GM12878 (cell line): ENCODE measurements at regions not wholly inside any gene's neighbourhood (a gene's known extent, or its start where the extent isn't known, plus 50 kb on each side); places are given as distances from the start of the nearest gene placed in this dataset.

Source experiments
- ATAC-seq: fragments of 200-7000 bp; cut with Tn5 transposase; 3 replicates; pipeline ENCODE4 v1.9.1; 2020; ENCODE audit warnings: mild to moderate bottlenecking, moderate library complexity
- BruUV-seq: library from RNA; stranded (reverse); fragments of 400-500 nt; replicated peaks from 2 replicates; lab custom pipeline; 2021; lab: Mats Ljungman, UMichigan
- CTCF ChIA-PET: fragments of 300-600 bp; sonication (Branson Sonifier 250); formaldehyde crosslinking; extraction: SDS; loops from one replicate; lab custom pipeline; 2021; ENCODE audit warnings: inconsistent platforms; lab: Yijun Ruan, JAX
- POLR2A ChIA-PET: fragments of 350-600 bp; formaldehyde crosslinking; extraction: SDS; loops from one replicate; lab custom pipeline; 2021; ENCODE audit warnings: inconsistent platforms; lab: Charles Lee
- RAD21 ChIA-PET: fragments of 300-600 bp; sonication (Branson Sonifier 250); formaldehyde crosslinking; loops from one replicate; lab custom pipeline; 2023; ENCODE audit warnings: antibody characterized with exemption; ENCODE audit not compliant: unreplicated experiment; lab: Charles Lee
- SMC1A ChIA-PET: fragments of 300-600 bp; sonication (Branson Sonifier 250); formaldehyde crosslinking; loops from one replicate; lab custom pipeline; 2023; ENCODE audit not compliant: unreplicated experiment, uncharacterized antibody; lab: Charles Lee
- DNase-seq: peaks from one replicate; pipeline ENCODE4 v3.0.0-alpha.2; 2011; ENCODE audit warnings: low read depth, low spot score
- FAIRE-seq: peaks from 3 replicates; lab custom pipeline; 2011; peaks lifted over from hg19 to GRCh38; lab: Jason Lieb, UNC
- H2AFZ ChIP-seq: 2 replicates; pipeline ENCODE4 v1.6.0; 2011; ENCODE audit warnings: low read depth, low read length, control low read depth; ENCODE audit not compliant: control insufficient read depth
- H3K27ac ChIP-seq: 2 replicates; pipeline ENCODE4 v1.5.1; 2011; ENCODE audit warnings: control low read depth; ENCODE audit not compliant: control insufficient read depth, insufficient read depth
- H3K27me3 ChIP-seq, 2 experiments: replicated peaks in 1 of 2; 2 replicates each; pipeline versions ENCODE4 v1.6.0 to v1.6.1; 2011; ENCODE audit warnings: low read length in 1 of 2; ENCODE audit not compliant: control insufficient read depth in 2 of 2, insufficient read depth in 2 of 2
- H3K36me3 ChIP-seq, 2 experiments: 2 replicates each; pipeline ENCODE4 v1.5.1; 2011; ENCODE audit warnings: low read length in 1 of 2; ENCODE audit not compliant: control insufficient read depth in 2 of 2, insufficient read depth in 2 of 2
- H3K4me1 ChIP-seq: 2 replicates; pipeline ENCODE4 v1.6.1; 2011; ENCODE audit warnings: mild to moderate bottlenecking, low read length, moderate library complexity, mixed read lengths; ENCODE audit not compliant: control insufficient read depth, insufficient read depth
- H3K4me2 ChIP-seq: 2 replicates; pipeline ENCODE4 v1.6.0; 2011; ENCODE audit warnings: control low read depth; ENCODE audit not compliant: control insufficient read depth, insufficient read depth
- H3K4me3 ChIP-seq: fragments of 200-600 bp; sonication (generic); 2 replicates; pipeline ENCODE4 v1.5.1; 2016
- H3K79me2 ChIP-seq: 2 replicates; pipeline ENCODE4 v1.6.0; 2011; ENCODE audit warnings: low read length; ENCODE audit not compliant: control insufficient read depth, insufficient read depth
- H3K9ac ChIP-seq: 2 replicates; pipeline ENCODE4 v1.8.0; 2011; ENCODE audit warnings: low read length, control low read depth, mixed read lengths; ENCODE audit not compliant: control insufficient read depth, insufficient read depth
- H3K9me3 ChIP-seq: replicated peaks from 3 replicates; pipeline ENCODE4 v1.5.1; 2011; ENCODE audit warnings: mild to moderate bottlenecking, low read length; ENCODE audit not compliant: control insufficient read depth, insufficient read depth
- H4K20me1 ChIP-seq: 2 replicates; pipeline ENCODE4 v1.6.0; 2011; ENCODE audit not compliant: control insufficient read depth, insufficient read depth
- BCLAF1 ChIP-seq: fragments of 450-650 bp; IDR thresholded peaks from 2 replicates; pipeline ENCODE4 v1.6.1; 2017; ENCODE audit warnings: antibody characterized with exemption, mild to moderate bottlenecking, moderate library complexity
- CREM ChIP-seq: IDR thresholded peaks from 2 replicates; pipeline ENCODE4 v1.6.1; 2014; ENCODE audit warnings: antibody characterized with exemption, low read depth
- ESRRA ChIP-seq: IDR thresholded peaks from 2 replicates; pipeline ENCODE4 v1.6.1; 2012; ENCODE audit warnings: mild to moderate bottlenecking, low read length, improper control_type of control experiment
- FOXM1 ChIP-seq: IDR thresholded peaks from 2 replicates; pipeline ENCODE4 v1.6.1; 2012; ENCODE audit warnings: low read depth, mild to moderate bottlenecking, inconsistent platforms, low read length, moderate library complexity
- GATAD2B ChIP-seq: fragments of 450-650 bp; conservative IDR thresholded peaks from 2 replicates; pipeline ENCODE4 v1.6.1; 2017; ENCODE audit warnings: low read depth, mild to moderate bottlenecking, moderate library complexity
- IRF4 ChIP-seq: IDR thresholded peaks from 2 replicates; pipeline ENCODE4 v1.6.1; 2011; ENCODE audit warnings: low read depth, low read length
- KLF5 ChIP-seq: fragments of 450-650 bp; IDR thresholded peaks from 2 replicates; pipeline ENCODE4 v1.6.1; 2014; ENCODE audit warnings: mild to moderate bottlenecking; ENCODE audit not compliant: partially characterized antibody
- NBN ChIP-seq: fragments of 450-650 bp; IDR thresholded peaks from 2 replicates; pipeline ENCODE4 v1.6.1; 2016
- POLR2A ChIP-seq: IDR thresholded peaks from 2 replicates; pipeline ENCODE4 v1.6.1; 2011; ENCODE audit warnings: low read depth, mild to moderate bottlenecking, low read length
- POLR2AphosphoS5 ChIP-seq: IDR thresholded peaks from 2 replicates; pipeline ENCODE4 v1.6.1; 2011; ENCODE audit warnings: mild to moderate bottlenecking, low read length, inconsistent platforms
- RELB ChIP-seq: fragments of 450-650 bp; IDR thresholded peaks from 2 replicates; pipeline ENCODE4 v1.6.1; 2017; ENCODE audit warnings: low read depth, mild to moderate bottlenecking, moderate library complexity
- SIX5 ChIP-seq: IDR thresholded peaks from 2 replicates; pipeline ENCODE4 v1.6.1; 2011; ENCODE audit warnings: mild to moderate bottlenecking, low read depth, low read length, moderate library complexity; ENCODE audit not compliant: severe bottlenecking
- SMAD5 ChIP-seq: IDR thresholded peaks from 2 replicates; pipeline ENCODE4 v1.6.1; 2016; ENCODE audit warnings: antibody characterized with exemption, low read depth
- SMC3 ChIP-seq: IDR thresholded peaks from 2 replicates; pipeline ENCODE4 v1.6.1; 2011; ENCODE audit warnings: low read length, improper control_type of control experiment, borderline replicate concordance
- SRF ChIP-seq, 2 experiments: IDR thresholded peaks; 2 replicates each; pipeline ENCODE4 v1.6.1; 2011; ENCODE audit warnings: low read depth in 2 of 2, low read length in 2 of 2, mild to moderate bottlenecking in 1 of 2, moderate library complexity in 1 of 2
- SUZ12 ChIP-seq: fragments of 200-600 bp; sonication (generic); IDR thresholded peaks from one replicate; pipeline ENCODE4 v1.6.1; 2018; ENCODE audit warnings: antibody characterized with exemption, mild to moderate bottlenecking; ENCODE audit not compliant: unreplicated experiment
- ZBTB40 ChIP-seq: fragments of 450-650 bp; IDR thresholded peaks from 2 replicates; pipeline ENCODE4 v1.6.1; 2016; ENCODE audit warnings: mild to moderate bottlenecking, moderate library complexity, borderline replicate concordance
- ZNF24 ChIP-seq: fragments of 450-650 bp; IDR thresholded peaks from 2 replicates; pipeline ENCODE4 v1.6.1; 2017; ENCODE audit warnings: antibody characterized with exemption, mild to moderate bottlenecking
- WGBS: methylation state at CpG from one replicate; pipeline ENCODE4 v1.1.6; 2016; ENCODE audit warnings: low lambda C conversion rate; ENCODE audit not compliant: insufficient replicate concordance, insufficient coverage; ENCODE audit errors: missing lambda C conversion rate; 5-methylcytosine and 5-hydroxymethylcytosine counted together
- in situ Hi-C: fragments of 300-500 bp; cut with MboI; formaldehyde crosslinking; loops from 9 replicates; pipeline ENCODE4 v1.14.3; 2018; ENCODE audit warnings: mixed read lengths
- intact Hi-C: fragments of 100-400 bp; cut with micrococcal nuclease; formaldehyde crosslinking; loops from one replicate; pipeline ENCODE4 v1.14.2; 2022; ENCODE audit not compliant: unreplicated experiment

GRCh38 chr10:108412323-108412722, 1247.8 kb upstream of the SORCS1 start:
- SMC1A ChIA-PET, result interaction anchor here (0.6 kb wide), 1 partner anchor 74 kb away, joined by 3 read pairs; no protein-coding TSS in a partner anchor
- H3K4me3 ChIP-seq, result no peak overlapping the region
- BruUV-seq, result no TSS peak
- in situ Hi-C loops, result no loop called here
- no peak overlapping the region for H3K4me2 ChIP-seq
- peak; percentile 80 for ATAC-seq
- no peaks in the 10 kb centered on the region for H3K9me3 ChIP-seq
- RAD21 ChIA-PET, result no interaction called here
- intact Hi-C loops, result no loop called here
- POLR2A ChIA-PET, result no interaction called here
- H3K36me3 ChIP-seq, result no peaks in the 10 kb centered on the region
- H3K27me3 ChIP-seq, result no peaks in the 10 kb centered on the region
- no peaks in the 10 kb centered on the region for H3K4me1 ChIP-seq
- no peak for DNase-seq
- no peaks in the 10 kb centered on the region for H3K79me2 ChIP-seq
- H3K9ac ChIP-seq, result no peak overlapping the region
- no peak overlapping the region for H2AFZ ChIP-seq
- no peaks in the 10 kb centered on the region for H4K20me1 ChIP-seq
- no peak overlapping the region for H3K27ac ChIP-seq
- TF ChIP-seq SIX5 (no peak), BCLAF1 (no peak), SUZ12 (no peak), SMAD5 (no peak), ZNF24 (no peak), NBN (no peak), CREM (no peak), ZBTB40 (no peak), FOXM1 (no peak), RELB (no peak), GATAD2B (no peak), POLR2AphosphoS5 (no peak), IRF4 (no peak), SRF (IDR thresholded peaks at IDR 0.05; ENCODE audit: low read depth in 2 of 2, low read length in 2 of 2) (no peak), ESRRA (no peak), SMC3 (no peak), POLR2A (no peak), KLF5 (no peak)
- WGBS, result 4% methylated on average over 2 of the region's 2 CpGs
- CTCF ChIA-PET, result no interaction called here
- no peak for FAIRE-seq
